GM12865 (cell line): ENCODE measurements at regions not wholly inside any gene's neighbourhood (a gene's known extent, or its start where the extent isn't known, plus 50 kb on each side); places are given as distances from the start of the nearest gene placed in this dataset.
"Not testable (repeated sequence)": the region's sequence is repeated elsewhere in the genome, so short reads cannot be mapped to it uniquely, and the experiment has no call there.

Experiments
- DNase-seq: peaks from one replicate; pipeline ENCODE4 v3.0.0; 2010; ENCODE audit warnings: low read depth
- H3K4me3 ChIP-seq: 2 replicates; pipeline ENCODE4 v1.5.1; 2011; ENCODE audit warnings: mild to moderate bottlenecking, low read depth, low read length, control low read depth
- CTCF ChIP-seq: IDR thresholded peaks from 2 replicates; pipeline ENCODE4 v1.5.1; 2011; ENCODE audit warnings: low read length, control low read depth, low read depth, inconsistent platforms; ENCODE audit not compliant: insufficient read depth; ENCODE audit errors: missing control alignments

- DNase-seq, result peak; percentile 80
- H3K4me3 ChIP-seq, result no peak overlapping the region
- peak; percentile 99 for TF ChIP-seq CTCF
Observed at GRCh38 chr11:129750343-129751292, 65.0 kb upstream of the TMEM45B start.

DNA sequence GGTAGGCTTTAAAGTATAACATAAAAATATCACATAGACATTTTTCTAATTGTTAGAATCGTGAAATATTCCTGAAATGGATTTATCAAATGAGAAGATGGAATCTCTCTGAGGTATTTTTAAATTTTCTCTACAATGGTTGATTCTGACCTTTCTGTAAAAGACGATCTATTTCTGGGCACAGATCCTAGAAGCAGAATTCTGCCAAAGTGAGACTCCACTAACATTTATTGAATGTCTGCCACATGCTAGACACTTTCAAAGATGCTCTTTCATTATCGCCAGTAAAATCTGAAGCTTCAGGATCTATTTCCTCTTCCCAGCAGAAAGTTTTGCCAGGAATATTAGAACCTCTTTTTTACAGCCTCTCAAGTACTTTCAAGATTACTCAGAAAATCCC, 64.1 kb upstream of the TMEM45B start:
- no peak overlapping the region for H3K4me3 ChIP-seq
- DNase-seq, result no peak
- TF ChIP-seq CTCF, result no peak

- H3K4me3 ChIP-seq, DNase-seq: not testable (repeated sequence)
Observed at GRCh38 chr11:129763569-129763968, 52.1 kb upstream of the TMEM45B start.

DNA sequence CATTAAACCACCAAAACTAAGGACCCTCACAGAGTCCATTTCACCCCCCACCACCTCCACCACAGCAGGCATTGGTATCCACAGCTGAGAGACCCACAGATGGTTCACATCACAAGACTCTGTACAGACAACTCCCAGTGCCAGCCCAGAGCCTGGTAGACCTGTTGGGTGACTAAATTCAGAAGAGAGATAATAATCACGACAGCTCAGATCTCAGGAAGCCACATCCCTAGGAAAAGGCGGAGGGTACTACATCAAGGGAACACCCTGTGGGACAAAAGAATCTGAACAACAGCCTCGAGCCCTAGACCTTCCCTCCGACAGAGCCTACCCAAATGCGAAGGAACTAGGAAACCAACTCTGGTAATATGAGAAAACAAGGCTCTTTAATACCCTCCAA, 51.4 kb upstream of the TMEM45B start:
- DNase-seq, H3K4me3 ChIP-seq: not testable (repeated sequence)
